ENCODE measurements at regions not wholly inside any gene's neighbourhood (a gene's known extent, or its start where the extent isn't known, plus 50 kb on each side); places are given as distances from the start of the nearest gene placed in this dataset.

DNA sequence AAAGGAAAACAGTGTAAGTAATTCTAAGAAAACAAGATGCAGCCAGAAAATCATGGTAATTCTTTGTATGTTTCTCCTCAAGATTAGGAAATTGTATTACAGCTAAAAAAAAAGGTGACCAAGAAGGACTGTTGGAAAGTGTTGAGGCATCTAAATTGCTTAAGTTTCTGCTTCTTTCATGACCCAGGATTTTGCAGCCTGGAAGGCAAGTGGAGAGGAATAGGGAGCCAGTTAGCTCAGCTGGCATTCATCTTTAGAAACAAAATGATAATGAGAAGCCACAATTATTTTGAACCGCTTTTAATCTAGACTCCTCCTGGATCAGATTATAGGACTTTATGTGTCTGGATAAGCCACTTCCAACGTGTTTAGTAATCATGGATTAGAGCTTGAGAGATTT lies 56.8 kb upstream of the TMEM229A start:
- TF ChIP-seq, protein P1, sequence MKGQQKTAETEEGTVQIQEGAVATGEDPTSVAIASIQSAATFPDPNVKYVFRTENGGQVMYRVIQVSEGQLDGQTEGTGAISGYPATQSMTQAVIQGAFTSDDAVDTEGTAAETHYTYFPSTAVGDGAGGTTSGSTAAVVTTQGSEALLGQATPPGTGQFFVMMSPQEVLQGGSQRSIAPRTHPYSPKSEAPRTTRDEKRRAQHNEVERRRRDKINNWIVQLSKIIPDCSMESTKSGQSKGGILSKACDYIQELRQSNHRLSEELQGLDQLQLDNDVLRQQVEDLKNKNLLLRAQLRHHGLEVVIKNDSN (CRISPR knock-in tag; IDR thresholded peaks at IDR 0.05): no peak
- TF ChIP-seq, protein P2, sequence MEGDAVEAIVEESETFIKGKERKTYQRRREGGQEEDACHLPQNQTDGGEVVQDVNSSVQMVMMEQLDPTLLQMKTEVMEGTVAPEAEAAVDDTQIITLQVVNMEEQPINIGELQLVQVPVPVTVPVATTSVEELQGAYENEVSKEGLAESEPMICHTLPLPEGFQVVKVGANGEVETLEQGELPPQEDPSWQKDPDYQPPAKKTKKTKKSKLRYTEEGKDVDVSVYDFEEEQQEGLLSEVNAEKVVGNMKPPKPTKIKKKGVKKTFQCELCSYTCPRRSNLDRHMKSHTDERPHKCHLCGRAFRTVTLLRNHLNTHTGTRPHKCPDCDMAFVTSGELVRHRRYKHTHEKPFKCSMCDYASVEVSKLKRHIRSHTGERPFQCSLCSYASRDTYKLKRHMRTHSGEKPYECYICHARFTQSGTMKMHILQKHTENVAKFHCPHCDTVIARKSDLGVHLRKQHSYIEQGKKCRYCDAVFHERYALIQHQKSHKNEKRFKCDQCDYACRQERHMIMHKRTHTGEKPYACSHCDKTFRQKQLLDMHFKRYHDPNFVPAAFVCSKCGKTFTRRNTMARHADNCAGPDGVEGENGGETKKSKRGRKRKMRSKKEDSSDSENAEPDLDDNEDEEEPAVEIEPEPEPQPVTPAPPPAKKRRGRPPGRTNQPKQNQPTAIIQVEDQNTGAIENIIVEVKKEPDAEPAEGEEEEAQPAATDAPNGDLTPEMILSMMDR (IDR thresholded peaks at IDR 0.05): no peak
- TF ChIP-seq ELF4 (CRISPR knock-in tag; IDR thresholded peaks at IDR 0.05; ENCODE audit: low read depth) (no peak), RELA (CRISPR knock-in tag; IDR thresholded peaks at IDR 0.05; ENCODE audit: borderline replicate concordance) (no peak), SP1 (CRISPR knock-in tag; conservative IDR thresholded peaks at IDR 0.05) (no peak), NR1H2 (CRISPR knock-in tag; IDR thresholded peaks at IDR 0.05) (no peak), TP53 (CRISPR knock-in tag; IDR thresholded peaks at IDR 0.05) (no peak), RORB (CRISPR knock-in tag; IDR thresholded peaks at IDR 0.05) (no peak), ZNF121 (CRISPR knock-in tag; IDR thresholded peaks at IDR 0.05) (no peak)
- TF ChIP-seq, protein P3, sequence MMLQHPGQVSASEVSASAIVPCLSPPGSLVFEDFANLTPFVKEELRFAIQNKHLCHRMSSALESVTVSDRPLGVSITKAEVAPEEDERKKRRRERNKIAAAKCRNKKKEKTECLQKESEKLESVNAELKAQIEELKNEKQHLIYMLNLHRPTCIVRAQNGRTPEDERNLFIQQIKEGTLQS (CRISPR knock-in tag; conservative IDR thresholded peaks at IDR 0.05): no peak
- TF ChIP-seq, protein P4, sequence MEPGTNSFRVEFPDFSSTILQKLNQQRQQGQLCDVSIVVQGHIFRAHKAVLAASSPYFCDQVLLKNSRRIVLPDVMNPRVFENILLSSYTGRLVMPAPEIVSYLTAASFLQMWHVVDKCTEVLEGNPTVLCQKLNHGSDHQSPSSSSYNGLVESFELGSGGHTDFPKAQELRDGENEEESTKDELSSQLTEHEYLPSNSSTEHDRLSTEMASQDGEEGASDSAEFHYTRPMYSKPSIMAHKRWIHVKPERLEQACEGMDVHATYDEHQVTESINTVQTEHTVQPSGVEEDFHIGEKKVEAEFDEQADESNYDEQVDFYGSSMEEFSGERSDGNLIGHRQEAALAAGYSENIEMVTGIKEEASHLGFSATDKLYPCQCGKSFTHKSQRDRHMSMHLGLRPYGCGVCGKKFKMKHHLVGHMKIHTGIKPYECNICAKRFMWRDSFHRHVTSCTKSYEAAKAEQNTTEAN (CRISPR knock-in tag; IDR thresholded peaks at IDR 0.05): no peak
- TF ChIP-seq, protein P5, sequence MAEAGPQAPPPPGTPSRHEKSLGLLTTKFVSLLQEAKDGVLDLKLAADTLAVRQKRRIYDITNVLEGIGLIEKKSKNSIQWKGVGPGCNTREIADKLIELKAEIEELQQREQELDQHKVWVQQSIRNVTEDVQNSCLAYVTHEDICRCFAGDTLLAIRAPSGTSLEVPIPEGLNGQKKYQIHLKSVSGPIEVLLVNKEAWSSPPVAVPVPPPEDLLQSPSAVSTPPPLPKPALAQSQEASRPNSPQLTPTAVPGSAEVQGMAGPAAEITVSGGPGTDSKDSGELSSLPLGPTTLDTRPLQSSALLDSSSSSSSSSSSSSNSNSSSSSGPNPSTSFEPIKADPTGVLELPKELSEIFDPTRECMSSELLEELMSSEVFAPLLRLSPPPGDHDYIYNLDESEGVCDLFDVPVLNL (CRISPR knock-in tag; IDR thresholded peaks at IDR 0.05; ENCODE audit: borderline replicate concordance, low read depth): no peak
- TF ChIP-seq, protein P6, sequence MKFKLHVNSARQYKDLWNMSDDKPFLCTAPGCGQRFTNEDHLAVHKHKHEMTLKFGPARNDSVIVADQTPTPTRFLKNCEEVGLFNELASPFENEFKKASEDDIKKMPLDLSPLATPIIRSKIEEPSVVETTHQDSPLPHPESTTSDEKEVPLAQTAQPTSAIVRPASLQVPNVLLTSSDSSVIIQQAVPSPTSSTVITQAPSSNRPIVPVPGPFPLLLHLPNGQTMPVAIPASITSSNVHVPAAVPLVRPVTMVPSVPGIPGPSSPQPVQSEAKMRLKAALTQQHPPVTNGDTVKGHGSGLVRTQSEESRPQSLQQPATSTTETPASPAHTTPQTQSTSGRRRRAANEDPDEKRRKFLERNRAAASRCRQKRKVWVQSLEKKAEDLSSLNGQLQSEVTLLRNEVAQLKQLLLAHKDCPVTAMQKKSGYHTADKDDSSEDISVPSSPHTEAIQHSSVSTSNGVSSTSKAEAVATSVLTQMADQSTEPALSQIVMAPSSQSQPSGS (CRISPR knock-in tag; IDR thresholded peaks at IDR 0.05; ENCODE audit: borderline replicate concordance, low read depth): no peak

Data from WTC11 (cell line).